ENCODE measurements at regions not wholly inside any gene's neighbourhood (a gene's known extent, or its start where the extent isn't known, plus 50 kb on each side); places are given as distances from the start of the nearest gene placed in this dataset.

- Histone ChIP-seq H3K9me2 (ENCODE audit: insufficient read depth) (peaks cover 3% of the 10 kb centered on the region; the same call in 1 of the 2 replicates), H3K36me3 (ENCODE audit: insufficient read depth) (no peaks in the 10 kb centered on the region), H3K4me3 (no peak overlapping the region), H4K20me1 (replicated peaks; ENCODE audit: insufficient read depth) (no peaks in the 10 kb centered on the region), H3K79me2 (replicated peaks; ENCODE audit: insufficient read depth) (no peaks in the 10 kb centered on the region), H3K27ac (ENCODE audit: low read depth) (no peak overlapping the region), H2AFZ (no peak overlapping the region), H3K4me1 (ENCODE audit: insufficient read depth) (no peaks in the 10 kb centered on the region), H3F3A (replicated peaks; ENCODE audit: low read depth) (no peaks in the 10 kb centered on the region), H3K27me3 (ENCODE audit: insufficient read depth) (no peaks in the 10 kb centered on the region), H3K4me2 (no peak overlapping the region)
- ATAC-seq = no peak
- no peaks in the 10 kb centered on the region for H3K4me1 Mint-ChIP-seq
- peaks cover 12% of the 10 kb centered on the region for H3K9me3 Mint-ChIP-seq
- TF ChIP-seq ZNF114 (CRISPR knock-in tag; IDR thresholded peaks at IDR 0.05) = no peak
- no peak for TF ChIP-seq CTCF (conservative IDR thresholded peaks at IDR 0.05; ENCODE audit: low read depth in 2 of 2)
- no peak for TF ChIP-seq EZH2phosphoT487 (IDR thresholded peaks at IDR 0.05; ENCODE audit: unreplicated experiment)
- TF ChIP-seq EZH2 (IDR thresholded peaks at IDR 0.05; ENCODE audit: low read depth, unreplicated experiment) = no peak
- no peak for TF ChIP-seq STAT1 (IDR thresholded peaks at IDR 0.05; ENCODE audit: unreplicated experiment)
- TF ChIP-seq ZNF462 (CRISPR knock-in tag; IDR thresholded peaks at IDR 0.05) = no peak
- TF ChIP-seq REST (IDR thresholded peaks at IDR 0.05; ENCODE audit: unreplicated experiment) = no peak
- TF ChIP-seq ZNF331 (CRISPR knock-in tag; IDR thresholded peaks at IDR 0.05; ENCODE audit: low read depth) = no peak
- TF ChIP-seq ETS1 (IDR thresholded peaks at IDR 0.05) = no peak
- no peak for TF ChIP-seq NANOG (IDR thresholded peaks at IDR 0.05; ENCODE audit: borderline replicate concordance)
- TF ChIP-seq POLR2AphosphoS5 (IDR thresholded peaks at IDR 0.05; ENCODE audit: low read depth) = no peak
- no peak for TF ChIP-seq CREB1 (CRISPR knock-in tag; IDR thresholded peaks at IDR 0.05; ENCODE audit: low read depth)
- no peak for TF ChIP-seq JUNB (IDR thresholded peaks at IDR 0.05; ENCODE audit: unreplicated experiment)
- no peak overlapping the region for H3K4me3 Mint-ChIP-seq
- H3K36me3 Mint-ChIP-seq (ENCODE audit: low read depth) = 0 out of 3 replicates have a peak, but pooled peaks cover 3% of the 10 kb centered on the region
- H3K27ac Mint-ChIP-seq = no peak overlapping the region
- peaks cover 3% of the 10 kb centered on the region for H3K27me3 Mint-ChIP-seq (ENCODE audit: insufficient read depth, low read depth, poor library complexity)
- no peak for DNase-seq (ENCODE audit: low spot score)
Measured at GRCh38 chr2:157168501-157168900, 89.0 kb upstream of the GALNT5 start.
